ENCODE measurements at regions not wholly inside any gene's neighbourhood (a gene's known extent, or its start where the extent isn't known, plus 50 kb on each side); places are given as distances from the start of the nearest gene placed in this dataset.
"Not testable (repeated sequence)": the region's sequence is repeated elsewhere in the genome, so short reads cannot be mapped to it uniquely, and the experiment has no call there.

DNA sequence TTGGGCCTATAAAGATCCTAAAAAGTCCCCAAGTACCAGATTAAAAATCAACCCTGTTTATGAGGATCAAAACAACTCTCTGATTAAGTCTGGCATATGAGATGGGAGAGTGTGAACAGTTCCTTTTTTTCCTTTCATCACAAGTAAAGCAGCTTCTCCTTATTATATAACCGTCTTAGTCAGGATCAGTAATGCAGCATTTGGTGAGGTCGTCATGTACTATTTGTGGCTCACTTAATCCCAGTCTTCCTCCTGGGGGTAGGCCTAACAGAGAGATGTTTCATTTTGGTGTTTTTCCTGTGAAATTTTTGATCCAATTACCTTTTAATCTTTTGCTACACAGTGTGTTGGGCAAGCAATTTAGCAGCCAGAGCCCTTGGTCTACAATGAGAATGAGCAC is 333.1 kb upstream of the KCNMB2 start:
- no peak for DNase-seq

DNA sequence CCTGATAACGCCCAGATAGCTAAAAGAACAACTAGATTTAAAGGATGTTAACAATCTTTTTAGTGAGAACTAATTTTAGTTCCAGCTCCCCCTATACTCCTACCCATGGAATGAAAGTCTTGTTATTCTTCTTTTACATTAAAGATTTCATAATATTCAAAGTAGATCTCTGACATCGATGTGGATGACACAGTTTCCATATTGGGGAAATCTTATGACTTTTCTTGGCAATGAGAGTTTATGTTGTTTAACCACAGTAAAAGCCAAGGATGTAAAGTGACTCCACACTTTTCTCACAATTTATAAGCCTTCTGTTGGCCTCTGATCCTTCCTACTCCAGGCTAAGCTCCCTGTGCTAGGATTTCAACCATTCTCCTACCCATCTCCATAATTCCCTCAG is 332.6 kb upstream of the KCNMB2 start:
- DNase-seq, result no peak

- DNase-seq, result no peak
Observed at GRCh38 chr3:178205740-178206139, 330.5 kb upstream of the KCNMB2 start.

GRCh38 chr3:178206521-178206920 is 329.7 kb upstream of the KCNMB2 start:
- DNase-seq, result no peak

DNA sequence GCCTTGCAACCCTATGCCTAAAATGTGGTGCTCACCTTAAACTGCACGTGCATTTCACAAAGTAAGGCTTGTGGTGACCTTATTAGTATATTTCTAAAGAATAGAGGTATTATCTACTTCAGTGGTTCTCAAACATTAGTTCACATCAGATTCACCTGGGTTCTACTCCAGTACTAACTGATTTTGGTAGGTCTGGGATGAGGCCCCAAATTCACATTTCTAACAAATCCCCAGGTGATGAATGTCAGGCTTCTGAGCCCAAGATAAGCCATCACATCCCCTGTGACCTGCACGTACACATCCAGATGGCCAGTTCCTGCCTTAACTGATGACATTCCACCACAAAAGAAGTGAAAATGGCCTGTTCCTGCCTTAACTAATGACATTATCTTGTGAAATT is 329.1 kb upstream of the KCNMB2 start:
- DNase-seq, result not testable (repeated sequence)

- not testable (repeated sequence) for DNase-seq
Observed at GRCh38 chr3:178207627-178208026, 328.6 kb upstream of the KCNMB2 start.

DNA sequence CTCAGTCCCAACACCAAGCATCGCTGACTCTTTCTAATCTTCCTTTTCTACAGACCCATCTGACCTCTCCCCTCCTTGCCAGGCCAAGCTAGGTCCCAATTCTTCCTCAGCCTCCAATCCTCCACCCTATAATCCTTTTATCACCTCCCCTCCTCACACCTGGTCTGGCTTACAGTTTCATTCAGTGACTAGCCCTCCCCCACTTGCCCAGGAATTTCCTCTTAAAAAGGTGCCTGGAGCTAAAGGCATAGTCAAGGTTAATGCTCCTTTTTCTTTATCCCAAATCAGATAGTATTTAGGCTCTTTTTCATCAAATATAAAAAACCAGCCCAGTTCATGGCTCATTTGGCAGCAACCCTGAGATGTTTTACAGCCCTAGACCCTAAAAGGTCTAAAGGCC is 327.1 kb upstream of the KCNMB2 start:
- DNase-seq, result not testable (repeated sequence)

GRCh38 chr3:178209618-178210017 is 326.6 kb upstream of the KCNMB2 start:
- not testable (repeated sequence) for DNase-seq

DNA sequence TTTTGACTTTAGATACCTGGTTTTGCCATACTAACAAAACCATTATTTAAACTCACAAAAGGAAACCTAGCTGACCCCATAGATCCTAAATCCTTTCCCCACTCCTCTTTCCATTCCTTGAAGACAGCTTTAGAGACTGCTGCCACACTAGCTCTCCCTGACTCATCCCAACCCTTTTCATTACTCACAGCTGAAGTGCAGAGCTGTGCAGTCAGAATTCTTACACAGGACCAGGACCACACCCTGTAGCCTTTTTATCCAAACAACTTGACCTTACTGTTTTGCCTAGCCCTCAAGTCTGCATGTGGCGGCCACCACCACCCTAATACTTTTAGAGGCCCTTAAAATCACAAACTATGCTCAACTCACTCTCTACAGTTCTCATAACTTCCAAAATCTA is 325.1 kb upstream of the KCNMB2 start:
- DNase-seq, result not testable (repeated sequence)

DNA sequence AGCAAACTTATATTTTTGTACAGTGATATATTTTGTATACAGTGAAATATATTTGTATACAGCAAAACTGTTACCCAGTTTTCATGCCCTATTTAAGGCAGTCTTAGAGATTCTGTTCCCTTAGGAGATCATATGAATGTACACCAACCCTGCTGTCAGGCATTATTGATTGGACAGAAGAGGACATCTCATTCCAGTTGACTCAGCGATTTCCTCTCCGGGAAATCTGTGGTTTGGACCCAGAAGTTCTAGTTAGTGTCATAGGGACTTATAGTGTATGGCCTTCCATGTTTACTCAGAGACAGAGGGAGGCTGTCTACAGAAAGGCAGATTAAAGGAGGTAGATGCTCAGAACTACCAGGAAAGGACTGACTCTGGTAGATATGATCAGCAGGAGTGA is 318.8 kb upstream of the KCNMB2 start:
- DNase-seq, result no peak

DNA sequence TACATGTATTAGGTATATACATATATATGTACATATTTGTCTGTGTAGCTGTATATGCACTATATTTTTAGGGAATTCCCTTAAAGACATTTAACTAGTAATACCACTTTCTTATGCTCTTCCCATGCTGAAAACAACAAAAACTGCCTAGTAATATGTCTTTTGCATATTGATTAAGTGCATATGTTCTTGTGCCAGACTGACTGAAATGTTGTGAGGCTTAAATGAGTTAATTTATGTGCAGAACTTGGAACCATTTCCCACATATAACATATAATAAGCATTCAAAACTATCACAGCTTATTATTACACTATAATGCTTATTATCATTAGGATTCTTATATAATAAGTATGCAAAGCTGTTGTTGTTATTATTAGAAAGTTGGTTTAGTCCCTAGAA is 318.0 kb upstream of the KCNMB2 start:
- no peak for DNase-seq

DNA sequence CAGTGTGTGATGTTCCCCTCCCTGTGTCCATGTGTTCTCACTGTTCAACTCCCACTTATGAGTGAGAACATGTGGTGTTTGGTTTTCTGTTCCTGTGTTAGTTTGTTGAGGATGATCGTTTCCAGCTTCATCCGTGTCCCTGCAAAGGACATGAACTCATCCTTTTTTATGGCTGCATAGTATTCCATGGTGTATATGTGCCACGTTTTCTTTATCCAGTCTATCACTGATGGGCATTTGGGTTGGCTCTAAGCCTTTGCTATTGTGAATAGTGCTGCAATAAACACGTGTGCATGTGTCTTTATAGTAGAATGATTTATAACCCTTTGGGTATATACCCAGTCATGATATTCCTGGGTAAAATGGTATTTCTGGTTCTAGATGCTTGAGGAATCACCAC is 316.6 kb upstream of the KCNMB2 start:
- not testable (repeated sequence) for DNase-seq

GRCh38 chr3:178223876-178224275 is 312.4 kb upstream of the KCNMB2 start:
- no peak for DNase-seq

DNA sequence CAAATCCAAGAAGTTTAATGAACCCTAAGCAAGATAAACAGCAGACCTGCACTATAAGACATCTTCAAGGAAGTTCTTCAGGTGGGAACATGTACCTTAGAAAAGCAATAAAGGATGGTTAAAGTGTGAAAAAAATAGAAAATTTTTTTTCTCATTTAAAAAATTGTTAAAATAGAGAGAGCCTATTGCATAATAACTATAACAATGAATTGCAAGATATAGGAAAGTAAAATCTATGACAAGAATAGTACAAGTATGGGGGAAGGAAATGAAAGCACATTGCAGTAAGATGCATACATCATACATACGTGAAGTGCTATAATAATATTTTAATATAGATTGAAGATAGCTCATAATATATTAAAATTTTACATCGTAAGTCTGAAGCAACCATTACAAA is 310.1 kb upstream of the KCNMB2 start:
- no peak for DNase-seq

GRCh38 chr3:178231645-178232044 is 304.6 kb upstream of the KCNMB2 start:
- DNase-seq, result no peak

GRCh38 chr3:178233371-178234071 is 302.7 kb upstream of the KCNMB2 start:
- no peak for DNase-seq

- DNase-seq, result no peak
Observed at GRCh38 chr3:178236555-178237277, 299.5 kb upstream of the KCNMB2 start.

DNA sequence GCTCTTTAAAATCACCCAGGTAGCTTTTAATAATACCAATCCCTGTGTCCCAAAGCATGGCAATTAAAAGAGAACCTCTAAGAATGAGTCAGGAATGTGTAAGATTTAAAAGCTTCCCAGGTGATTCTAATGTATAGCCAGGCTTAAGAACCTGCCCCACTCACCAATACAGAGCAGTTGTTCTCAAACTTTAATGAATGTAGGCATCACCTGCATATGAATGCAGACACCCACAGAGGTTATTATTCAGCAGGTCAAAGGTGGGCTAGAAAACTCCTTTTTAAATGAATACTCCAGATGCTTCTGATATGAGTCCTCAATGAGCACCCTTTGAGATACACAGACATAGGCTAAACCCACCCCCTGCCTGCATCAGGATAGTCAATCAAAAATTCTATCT is 298.1 kb upstream of the KCNMB2 start:
- no peak for DNase-seq

DNA sequence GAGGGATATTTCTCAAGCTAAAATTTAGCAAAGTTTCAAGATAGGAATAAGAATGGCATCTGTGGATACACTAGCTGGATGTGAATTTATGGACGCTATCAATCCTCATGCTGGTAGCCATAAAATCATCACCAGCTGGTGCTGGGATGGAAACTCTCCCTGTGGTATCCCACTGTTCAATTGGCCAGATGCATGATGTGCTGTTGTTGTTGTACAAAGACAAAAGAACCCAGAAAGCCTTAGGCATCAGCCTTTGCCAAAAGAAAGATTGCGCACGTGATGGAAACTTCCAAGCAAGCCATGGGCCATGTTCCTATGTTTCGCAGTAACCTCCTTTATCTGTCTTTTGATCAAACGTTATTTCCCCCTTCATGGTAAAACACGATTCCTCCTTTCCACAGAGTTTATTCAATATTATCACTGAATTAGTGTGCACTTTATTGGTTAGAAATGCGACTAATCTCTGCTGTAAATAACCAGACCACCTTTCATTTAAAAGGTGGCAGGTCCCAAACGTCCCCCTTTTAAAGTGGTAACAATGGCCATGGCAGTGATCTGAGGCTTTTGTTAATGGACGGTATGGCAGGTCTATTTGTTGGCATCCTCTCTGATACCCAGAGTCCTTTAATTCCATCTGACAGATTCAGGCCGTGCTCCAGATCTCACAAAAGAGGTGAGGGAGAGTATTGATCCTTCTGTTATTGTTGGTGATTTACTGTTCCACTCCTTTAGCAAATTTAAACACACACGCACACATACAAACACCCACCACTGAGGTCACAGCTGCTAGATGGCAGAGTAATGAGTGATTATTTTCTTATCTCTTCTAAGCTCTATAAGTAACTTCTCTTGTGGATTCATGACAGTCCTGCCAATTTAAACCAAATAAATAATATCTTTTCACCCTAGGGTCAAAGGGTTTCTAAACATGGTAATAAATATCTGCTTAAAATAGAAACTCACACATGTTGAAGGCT is 291.2 kb upstream of the KCNMB2 start:
- DNase-seq, result no peak

GRCh38 chr3:178246004-178246403 is 290.2 kb upstream of the KCNMB2 start:
- no peak for DNase-seq

GRCh38 chr3:178255315-178255714 is 280.9 kb upstream of the KCNMB2 start:
- no peak for DNase-seq

- no peak for DNase-seq
Observed at GRCh38 chr3:178257491-178257890, 278.7 kb upstream of the KCNMB2 start.

- DNase-seq, result no peak
Observed at GRCh38 chr3:178258121-178258520, 278.1 kb upstream of the KCNMB2 start.
